Stimulated activated CD4-positive, alpha-beta T cell treated with anti-CD3 and anti-CD28 coated beads, TNF-alpha, amount 100 ng/mL, for 1 hour (primary cell): ENCODE measurements at regions not wholly inside any gene's neighbourhood (a gene's known extent, or its start where the extent isn't known, plus 50 kb on each side); places are given as distances from the start of the nearest gene placed in this dataset.
"Not testable (repeated sequence)": the region's sequence is repeated elsewhere in the genome, so short reads cannot be mapped to it uniquely, and the experiment has no call there.

Experiments used
- DNase-seq, 3 donors: peaks; one replicate each; pipeline ENCODE4 v3.0.0-alpha.2; 2020; ENCODE audit warnings: low read depth in 3 of 3, low spot score in 1 of 3

GRCh38 chr4:138332415-138332814 lies 90.3 kb upstream of the SLC7A11 start:
- not testable (repeated sequence) for DNase-seq

DNA sequence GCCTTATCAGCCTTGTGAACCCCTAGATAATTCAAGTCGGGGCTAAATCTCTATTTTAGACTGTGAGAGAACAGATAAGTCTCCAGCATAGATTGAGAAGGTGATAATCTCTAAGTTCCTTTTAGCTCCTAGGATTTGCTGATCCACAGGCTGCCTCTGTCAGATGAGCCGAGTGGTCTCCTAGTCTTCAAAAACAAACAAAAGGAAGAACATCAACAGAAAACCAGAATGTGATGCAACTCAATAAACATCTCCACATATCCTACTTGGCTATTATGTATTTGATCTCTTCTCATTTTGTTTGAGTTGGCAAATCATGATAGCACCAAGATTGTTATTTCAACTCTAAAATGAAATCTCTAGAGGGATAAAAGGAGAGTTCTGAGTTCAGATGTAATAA lies 88.4 kb upstream of the SLC7A11 start:
- DNase-seq = no peak

- DNase-seq = no peak
These were observed 87.4 kb upstream of the SLC7A11 start for GRCh38 chr4:138329506-138330070.

DNA sequence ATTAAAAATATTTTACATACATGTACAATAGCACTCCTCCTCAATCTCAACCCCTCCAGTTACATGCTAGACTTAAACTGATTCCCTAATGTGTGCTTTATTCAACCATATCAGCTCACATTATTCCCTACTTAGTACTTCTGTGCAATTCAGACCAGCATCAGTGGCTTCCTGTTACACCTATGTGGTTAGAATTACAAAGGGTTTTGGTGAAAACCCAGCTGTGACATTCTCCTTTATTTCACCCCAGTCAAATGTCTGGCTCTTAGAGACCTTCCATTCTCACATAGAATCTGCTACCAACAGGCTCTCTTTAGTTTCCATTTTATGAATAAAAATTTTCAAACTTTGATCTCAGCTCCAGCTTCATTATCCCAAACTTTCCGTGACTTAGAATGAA lies 85.2 kb upstream of the SLC7A11 start:
- DNase-seq = no peak

- no peak for DNase-seq
These were observed 78.7 kb upstream of the SLC7A11 start for GRCh38 chr4:138320831-138321230.

- no peak for DNase-seq
These were observed 77.9 kb upstream of the SLC7A11 start for GRCh38 chr4:138320030-138320429.

DNA sequence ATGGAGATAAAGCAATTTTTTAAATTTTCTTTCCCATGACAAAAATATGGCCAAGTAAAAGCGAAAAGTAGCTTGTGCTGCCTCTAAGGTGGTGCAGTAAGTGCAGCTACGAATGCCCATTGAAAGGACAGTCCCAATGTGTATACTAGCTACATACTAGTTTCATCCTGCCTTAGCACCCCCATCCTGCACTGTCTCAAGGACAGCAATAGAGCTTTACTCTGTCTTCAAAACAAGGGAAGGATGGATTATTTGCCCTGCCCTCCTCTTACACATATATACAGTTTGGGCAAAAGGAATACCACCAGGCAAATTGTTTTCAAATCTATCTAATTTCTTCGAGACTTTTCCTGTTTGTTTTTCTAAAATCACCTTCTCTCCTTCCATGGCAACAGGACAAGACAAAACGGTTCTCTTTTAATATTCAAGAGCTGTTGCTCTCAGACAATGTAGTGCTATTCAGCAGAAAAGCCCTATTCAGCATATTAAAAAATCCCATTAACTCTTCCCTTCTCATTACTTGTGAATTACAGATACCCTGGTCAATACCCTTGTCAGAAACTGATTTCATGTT lies 75.1 kb upstream of the SLC7A11 start:
- no peak for DNase-seq

DNA sequence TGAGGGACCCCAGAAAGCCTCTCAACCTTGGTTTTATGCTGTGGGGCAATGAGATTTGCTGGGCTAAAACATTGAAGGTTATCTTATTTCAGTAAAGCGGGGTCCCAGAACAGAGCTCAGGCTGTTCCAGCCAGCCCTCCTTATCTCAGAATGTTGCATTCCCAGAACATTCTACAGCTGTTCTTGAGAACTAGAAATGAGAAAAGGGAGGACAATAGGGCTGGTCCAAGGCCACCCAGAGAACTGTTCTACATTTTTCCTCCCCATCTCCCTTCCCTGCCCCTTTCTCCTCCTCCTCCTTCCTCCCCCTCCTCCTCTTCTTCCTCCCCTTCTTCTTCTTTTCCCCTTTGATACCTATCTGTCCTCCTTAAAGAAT lies 70.4 kb upstream of the SLC7A11 start:
- DNase-seq = no peak

GRCh38 chr4:138311771-138312535 lies 69.8 kb upstream of the SLC7A11 start:
- DNase-seq = no peak

GRCh38 chr4:138310991-138311390 lies 68.8 kb upstream of the SLC7A11 start:
- no peak for DNase-seq

DNA sequence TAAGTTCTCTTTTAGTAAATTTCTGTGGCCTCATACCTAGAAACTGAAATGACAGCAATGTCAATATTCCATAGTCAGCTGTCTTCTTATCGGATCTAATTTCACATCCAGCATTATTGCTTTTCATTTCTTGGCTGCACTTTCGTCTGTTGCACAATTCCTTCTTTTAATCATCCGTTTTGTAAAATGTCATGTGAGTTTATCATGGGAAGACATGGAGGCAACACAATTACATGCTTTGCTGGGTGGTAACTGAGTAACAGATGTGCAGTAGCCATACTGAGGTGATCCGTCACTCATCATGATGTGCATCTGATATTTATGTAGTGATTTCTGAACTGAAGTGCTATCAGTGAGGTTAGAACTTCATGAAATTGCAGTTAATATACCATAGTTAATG lies 68.3 kb upstream of the SLC7A11 start:
- DNase-seq = no peak

DNA sequence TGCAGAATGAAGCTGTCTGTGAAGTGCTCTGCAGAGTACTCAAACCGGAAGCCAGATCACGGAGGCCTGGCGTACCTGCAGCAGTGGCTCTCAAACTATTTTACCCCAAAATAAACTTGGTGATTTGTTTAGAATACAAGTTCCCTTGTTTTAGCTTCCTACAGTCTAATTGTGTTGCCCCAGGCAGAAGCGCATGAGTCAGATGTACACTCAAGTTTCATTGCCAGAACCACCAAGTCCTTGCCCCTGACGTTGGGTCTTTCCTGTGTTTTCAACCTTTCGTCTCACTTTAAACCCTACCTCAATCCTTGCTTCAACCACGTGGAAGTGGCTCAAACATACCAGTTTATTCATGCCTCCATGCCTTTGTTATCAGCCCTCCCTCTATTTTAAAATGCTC lies 66.2 kb upstream of the SLC7A11 start:
- DNase-seq = no peak

- no peak for DNase-seq
These were observed 65.2 kb upstream of the SLC7A11 start for GRCh38 chr4:138307319-138307718.

DNA sequence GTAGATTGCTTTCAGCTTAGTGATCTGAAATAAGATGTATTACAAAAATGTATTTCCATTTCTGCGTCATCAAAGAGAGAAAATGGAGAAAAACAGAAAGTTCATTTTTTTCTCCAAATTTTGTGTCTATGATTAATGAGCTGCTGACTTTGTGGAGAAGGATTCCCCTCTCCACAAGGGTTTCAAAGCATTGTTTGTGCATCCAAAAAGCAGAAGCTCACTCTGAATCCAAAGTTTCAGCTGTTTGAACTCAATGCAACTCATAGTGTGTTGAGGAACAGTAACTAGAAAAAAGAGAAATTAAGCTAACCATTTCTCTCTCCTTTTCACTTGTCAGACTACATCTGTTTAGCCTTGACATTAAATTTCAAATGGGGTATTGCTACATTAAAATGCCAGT lies 62.9 kb upstream of the SLC7A11 start:
- no peak for DNase-seq

DNA sequence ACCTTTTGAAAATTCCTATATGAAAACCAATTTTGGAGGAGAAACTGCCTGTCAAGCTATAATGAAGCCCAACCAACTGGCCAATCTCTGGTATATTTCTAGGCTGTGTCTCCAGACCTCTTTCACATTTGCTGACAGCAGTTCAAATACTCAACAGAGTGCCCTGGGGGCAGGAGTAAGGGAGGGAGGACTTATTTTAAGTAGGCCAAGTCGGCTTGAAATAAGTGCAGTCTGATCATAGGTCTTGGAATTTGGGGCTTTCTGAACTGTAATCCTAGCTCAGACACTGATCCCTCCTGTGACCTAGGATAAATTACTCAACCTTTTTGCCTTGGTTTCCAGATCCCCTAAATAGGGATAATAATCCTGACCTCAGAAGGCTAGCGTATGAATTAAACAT lies 59.4 kb upstream of the SLC7A11 start:
- no peak for DNase-seq

GRCh38 chr4:138300616-138301015 lies 58.5 kb upstream of the SLC7A11 start:
- no peak for DNase-seq

DNA sequence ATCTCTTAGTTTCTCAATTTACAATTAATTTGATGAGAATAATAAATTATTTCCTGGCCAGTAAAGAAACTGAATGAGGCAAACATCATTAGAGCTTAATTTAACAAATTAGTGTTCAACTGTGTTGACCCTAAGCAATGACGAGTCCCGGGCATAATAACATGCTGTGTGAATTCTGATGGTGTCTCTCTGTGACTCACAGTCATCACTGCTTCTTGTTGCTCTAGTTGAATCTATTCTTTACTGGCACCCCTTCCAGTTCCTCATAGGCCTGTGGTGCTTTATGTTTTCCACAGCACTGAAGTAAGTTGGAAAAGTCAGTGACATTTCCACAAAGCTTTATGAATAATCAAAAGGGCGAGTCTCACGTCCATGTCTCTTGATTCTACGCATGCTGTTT lies 57.7 kb upstream of the SLC7A11 start:
- no peak for DNase-seq

GRCh38 chr4:138298866-138299265 lies 56.7 kb upstream of the SLC7A11 start:
- no peak for DNase-seq

DNA sequence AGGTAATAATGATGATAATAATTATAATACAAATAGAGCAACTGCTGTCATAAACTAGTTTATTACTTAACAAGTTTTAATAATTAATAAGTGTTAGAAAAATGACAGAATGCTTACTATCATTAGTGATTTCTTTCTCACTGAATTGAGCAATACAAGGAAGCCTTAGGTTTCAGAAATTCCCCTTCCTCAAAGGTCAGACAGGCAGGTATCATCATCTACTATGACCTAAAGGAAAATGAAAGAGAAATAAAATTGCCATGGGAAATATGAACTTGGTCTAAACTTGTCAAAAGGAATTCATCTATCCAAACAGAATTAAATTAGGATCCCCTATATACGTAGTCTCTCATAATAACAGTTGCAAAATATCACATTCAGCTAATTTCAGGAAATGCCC lies 56.3 kb upstream of the SLC7A11 start:
- no peak for DNase-seq

GRCh38 chr4:138297743-138298405 lies 55.7 kb upstream of the SLC7A11 start:
- DNase-seq = no peak

GRCh38 chr4:138292321-138292720 lies 50.2 kb upstream of the SLC7A11 start:
- no peak for DNase-seq
